ENCODE measurements at regions not wholly inside any gene's neighbourhood (a gene's known extent, or its start where the extent isn't known, plus 50 kb on each side); places are given as distances from the start of the nearest gene placed in this dataset.

GRCh38 chr5:124626053-124626452, 120.4 kb downstream of the ZNF608 start:
- intact Hi-C loops (cut with DNase I; ENCODE audit: low total_unique reads) = no loop called here
- H3K27me3 ChIP-seq (replicated peaks in 1 of 7) = no peaks in the 10 kb centered on the region
- no peak overlapping the region for H3K4me3 ChIP-seq
- H3K36me3 ChIP-seq = no peaks in the 10 kb centered on the region
- TF ChIP-seq POLR2AphosphoS5 (IDR thresholded peaks at IDR 0.05) = no peak
- no peak for TF ChIP-seq POLR2A (IDR thresholded peaks at IDR 0.05)
- no peak for TF ChIP-seq CTCF (IDR thresholded peaks at IDR 0.05 in 8 of 11, conservative IDR thresholded peaks at IDR 0.05 in 3 of 11)
- H3K27ac ChIP-seq = no peak overlapping the region
- DNase-seq = no peak
- H3K9me3 ChIP-seq = no peaks in the 10 kb centered on the region
- H3K4me1 ChIP-seq = no peaks in the 10 kb centered on the region
- WGBS, 5 donors = 84 to 98% (median 96%) methylated on average over 2 of the region's 2 CpGs

DNA sequence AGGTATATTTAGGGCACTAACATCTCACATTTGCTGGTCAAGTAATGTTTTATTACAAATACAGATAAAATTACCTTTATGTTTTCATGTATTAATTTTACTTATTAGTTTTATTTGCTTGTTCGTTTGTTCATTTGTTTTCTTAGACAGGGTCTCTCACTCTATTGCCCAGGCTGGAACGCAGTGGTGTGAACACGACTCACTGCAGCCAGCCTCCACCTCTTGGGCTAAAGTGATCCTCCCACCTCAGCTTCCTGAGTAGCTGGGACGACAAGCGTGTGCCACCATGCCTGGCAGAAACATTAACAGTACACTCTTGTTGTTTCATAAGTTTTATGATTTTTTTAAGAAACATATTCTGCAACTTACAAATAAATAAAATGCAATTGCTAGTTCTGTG, 123.2 kb downstream of the ZNF608 start:
- WGBS, 5 donors = 81 to 86% (median 84%) methylated on average over 5 of the region's 5 CpGs

DNA sequence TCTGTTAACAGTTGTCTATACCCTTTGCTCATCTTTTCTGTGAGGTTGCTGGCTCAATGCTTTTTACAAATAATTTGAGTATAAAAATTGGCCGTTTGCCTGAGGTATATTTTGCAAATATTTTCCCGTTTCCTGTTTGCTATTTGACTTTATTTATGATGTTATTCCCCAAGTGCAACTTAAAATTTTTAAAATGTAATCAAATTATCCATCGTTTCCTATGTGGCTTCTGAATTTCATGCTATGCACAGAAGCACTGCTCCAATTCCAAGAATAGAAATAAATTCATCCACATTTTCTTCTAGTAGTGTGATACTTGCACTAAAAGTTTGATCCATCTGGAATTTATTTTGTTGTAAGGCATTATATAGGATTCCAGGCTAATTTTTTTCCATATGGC, 123.6 kb downstream of the ZNF608 start:
- H3K27ac ChIP-seq = no peak overlapping the region
- no peaks in the 10 kb centered on the region for H3K27me3 ChIP-seq (replicated peaks in 1 of 7)
- H3K9me3 ChIP-seq = no peaks in the 10 kb centered on the region
- TF ChIP-seq CTCF (IDR thresholded peaks at IDR 0.05 in 8 of 11, conservative IDR thresholded peaks at IDR 0.05 in 3 of 11) = no peak
- no peak for TF ChIP-seq POLR2AphosphoS5 (IDR thresholded peaks at IDR 0.05)
- TF ChIP-seq POLR2A (IDR thresholded peaks at IDR 0.05) = no peak
- 51 to 80% (median 70%) methylated on average over 3 of the region's 3 CpGs for WGBS, 5 donors
- intact Hi-C loops (cut with DNase I; ENCODE audit: low total_unique reads) = no loop called here
- DNase-seq = no peak
- no peaks in the 10 kb centered on the region for H3K36me3 ChIP-seq
- no peaks in the 10 kb centered on the region for H3K4me1 ChIP-seq
- no peak overlapping the region for H3K4me3 ChIP-seq

More for the DNA sequence above, 123.2 kb downstream of the ZNF608 start:
- Histone ChIP-seq H3K27ac (no peak overlapping the region), H3K4me1 (no peaks in the 10 kb centered on the region), H3K9me3 (no peaks in the 10 kb centered on the region), H3K36me3 (no peaks in the 10 kb centered on the region), H3K4me3 (no peak overlapping the region), H3K27me3 (replicated peaks in 1 of 7) (no peaks in the 10 kb centered on the region)
- TF ChIP-seq POLR2AphosphoS5 (IDR thresholded peaks at IDR 0.05) (no peak), CTCF (IDR thresholded peaks at IDR 0.05 in 8 of 11, conservative IDR thresholded peaks at IDR 0.05 in 3 of 11) (no peak), POLR2A (IDR thresholded peaks at IDR 0.05) (no peak)
- intact Hi-C loops (cut with DNase I; ENCODE audit: low total_unique reads) = no loop called here
- no peak for DNase-seq

- Histone ChIP-seq H3K27me3 (replicated peaks in 1 of 7) (no peaks in the 10 kb centered on the region), H3K36me3 (no peaks in the 10 kb centered on the region), H3K9me3 (no peaks in the 10 kb centered on the region), H3K4me3 (no peak overlapping the region), H3K27ac (no peak overlapping the region), H3K4me1 (no peaks in the 10 kb centered on the region)
- WGBS, 5 donors = 80 to 84% (median 84%) methylated on average over 5 of the region's 5 CpGs
- DNase-seq = no peak
- intact Hi-C loops (cut with DNase I; ENCODE audit: low total_unique reads) = no loop called here
- TF ChIP-seq CTCF (IDR thresholded peaks at IDR 0.05 in 8 of 11, conservative IDR thresholded peaks at IDR 0.05 in 3 of 11) = no peak
- TF ChIP-seq POLR2A (IDR thresholded peaks at IDR 0.05) = no peak
Measured at GRCh38 chr5:124621279-124621678, 125.2 kb downstream of the ZNF608 start.

Data from spleen (tissue), 11 donors.